ENCODE measurements at regions not wholly inside any gene's neighbourhood (a gene's known extent, or its start where the extent isn't known, plus 50 kb on each side); places are given as distances from the start of the nearest gene placed in this dataset.

DNA sequence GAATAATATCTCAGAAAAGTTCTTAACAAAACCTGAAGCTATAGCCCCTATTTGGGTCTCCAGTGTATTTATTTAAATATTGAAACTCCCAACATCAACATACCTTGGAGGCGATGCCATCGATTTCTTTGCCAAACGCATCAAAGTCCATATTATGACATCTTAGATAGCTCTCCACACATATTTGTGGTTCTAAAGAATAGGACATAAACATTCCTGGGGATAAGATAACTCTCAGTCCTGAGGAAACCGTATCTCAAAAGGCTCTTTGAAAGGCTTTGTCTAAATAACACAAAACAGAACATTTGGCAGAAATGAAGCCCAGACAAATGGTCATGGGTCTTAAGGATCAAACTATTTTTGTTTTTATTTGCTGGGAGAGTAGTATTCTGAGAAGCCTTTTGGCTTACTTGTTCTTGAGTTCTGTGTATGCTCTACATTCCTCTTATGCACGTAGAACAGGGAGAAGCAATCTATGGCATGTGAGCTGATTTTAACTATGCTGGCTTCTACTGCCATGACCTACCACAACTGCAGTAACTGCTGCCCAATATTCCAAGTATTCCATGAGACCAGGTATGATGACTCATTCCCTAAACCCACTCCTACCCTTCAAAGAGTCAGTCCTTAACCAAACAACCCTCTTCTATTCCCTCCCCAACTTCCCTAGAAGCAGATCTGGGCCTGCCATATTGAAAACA lies 279.0 kb upstream of the ZFHX3 start:
- no peak for DNase-seq

- no peak for DNase-seq
Observed at GRCh38 chr16:73326221-73326620, 278.3 kb upstream of the ZFHX3 start.

GRCh38 chr16:73323880-73324279 lies 276.0 kb upstream of the ZFHX3 start:
- DNase-seq: no peak

GRCh38 chr16:73322856-73323255 lies 274.9 kb upstream of the ZFHX3 start:
- DNase-seq: no peak

GRCh38 chr16:73321853-73322252 lies 273.9 kb upstream of the ZFHX3 start:
- no peak for DNase-seq

DNA sequence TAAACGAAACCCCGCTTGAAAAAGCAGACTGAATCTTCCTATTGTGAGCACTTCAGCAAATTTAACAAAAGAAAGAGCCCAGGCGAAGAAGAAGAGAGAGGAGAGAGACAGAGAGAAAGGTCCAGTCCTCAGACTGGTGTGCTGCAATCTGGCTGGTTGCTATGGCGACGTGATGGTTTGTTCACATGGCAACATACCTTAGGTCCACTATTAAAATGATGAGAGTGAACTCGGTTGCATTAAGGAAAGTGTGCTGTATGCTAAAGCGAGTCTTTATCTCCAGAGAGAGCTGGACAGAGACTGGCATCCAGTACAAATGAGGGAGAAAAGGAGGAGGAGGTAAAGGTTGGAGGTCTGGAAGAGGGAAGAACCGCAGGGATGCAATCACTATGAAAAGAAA lies 271.8 kb upstream of the ZFHX3 start:
- DNase-seq: no peak

- no peak for DNase-seq
Observed at GRCh38 chr16:73319261-73319660, 271.3 kb upstream of the ZFHX3 start.

DNA sequence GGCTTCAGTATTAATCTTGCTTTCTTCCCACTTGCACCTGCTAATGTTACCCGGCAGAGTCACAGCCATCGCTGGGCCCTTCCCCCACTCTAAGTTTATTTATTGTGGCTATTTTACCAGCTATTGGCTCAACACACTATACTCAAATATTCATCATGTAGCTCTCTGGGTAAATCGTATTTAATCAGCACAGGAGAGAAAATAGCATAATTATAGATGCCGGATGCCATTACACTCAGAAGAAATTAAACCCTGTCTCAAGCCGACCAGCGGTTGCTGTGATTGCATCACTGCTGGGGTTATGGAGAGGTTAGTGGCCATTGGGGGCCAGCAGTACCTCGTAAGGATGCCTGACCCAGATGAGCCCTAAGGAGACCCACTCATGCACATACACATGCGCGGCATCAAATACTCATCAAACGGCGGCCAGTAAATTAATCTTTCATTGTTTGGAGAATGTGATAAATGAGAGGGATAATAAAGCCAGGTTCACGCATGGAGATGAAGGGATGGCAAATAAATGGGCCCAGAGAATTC lies 269.5 kb upstream of the ZFHX3 start:
- no peak for DNase-seq

DNA sequence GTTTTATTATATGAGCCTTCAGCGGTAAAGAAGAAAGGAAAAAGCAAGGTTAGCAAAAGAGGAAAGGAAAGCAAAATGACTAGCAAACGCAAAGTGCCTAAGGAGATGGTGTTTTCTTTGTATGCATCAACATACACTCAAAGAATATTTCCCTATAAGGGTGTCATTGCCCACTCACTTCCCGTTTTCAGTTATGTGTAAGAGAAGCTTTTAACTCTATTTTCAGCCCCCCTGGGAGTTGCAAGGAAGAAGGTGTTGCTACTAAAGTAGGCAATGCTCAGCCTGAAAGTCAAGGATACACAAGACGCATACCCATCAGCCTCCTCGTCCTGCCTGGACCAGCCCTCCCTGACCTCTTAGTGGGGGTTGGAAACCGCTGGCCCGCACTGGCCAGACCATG lies 267.7 kb upstream of the ZFHX3 start:
- no peak for DNase-seq

DNA sequence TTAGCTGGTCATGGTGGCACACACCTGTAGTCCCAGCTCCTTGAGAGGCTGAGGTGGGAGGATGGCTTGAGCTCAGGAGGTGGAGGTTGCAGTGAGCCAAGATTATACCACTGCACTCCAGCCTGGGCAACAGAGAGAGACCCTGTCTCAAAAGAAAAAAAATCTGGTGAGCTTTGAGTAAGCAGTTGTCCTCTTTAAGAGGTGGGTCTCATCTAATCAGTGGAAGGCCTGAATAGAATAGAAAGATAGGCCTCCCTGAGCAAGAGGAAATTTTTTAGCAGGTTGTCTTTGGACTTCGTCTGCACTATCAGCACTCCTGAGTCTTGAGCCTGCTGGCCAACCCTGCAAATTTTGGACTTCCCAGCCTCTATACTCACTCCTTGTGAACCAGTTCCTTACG lies 266.0 kb upstream of the ZFHX3 start:
- no peak for DNase-seq

- DNase-seq: no peak
Observed at GRCh38 chr16:73311857-73312723, 264.2 kb upstream of the ZFHX3 start.

DNA sequence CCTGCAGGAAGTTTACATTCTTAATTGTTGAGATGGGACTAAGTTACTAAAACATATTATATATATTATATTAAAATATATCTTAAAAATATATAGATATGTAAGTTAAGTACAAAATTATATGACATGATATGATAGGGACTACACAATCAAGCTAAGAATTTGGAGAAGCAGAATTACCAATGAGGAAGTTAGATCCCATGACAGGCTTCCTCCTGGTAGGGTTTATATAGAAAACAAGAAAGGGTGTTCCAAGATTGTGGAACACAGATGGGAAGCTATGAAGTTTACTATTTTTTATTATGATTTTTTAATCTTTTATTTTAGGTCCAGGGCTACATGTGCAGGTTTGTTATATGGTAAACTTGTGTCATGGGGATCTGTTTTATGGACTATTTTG lies 260.8 kb upstream of the ZFHX3 start:
- no peak for DNase-seq

GRCh38 chr16:73306901-73307413 lies 259.0 kb upstream of the ZFHX3 start:
- no peak for DNase-seq

DNA sequence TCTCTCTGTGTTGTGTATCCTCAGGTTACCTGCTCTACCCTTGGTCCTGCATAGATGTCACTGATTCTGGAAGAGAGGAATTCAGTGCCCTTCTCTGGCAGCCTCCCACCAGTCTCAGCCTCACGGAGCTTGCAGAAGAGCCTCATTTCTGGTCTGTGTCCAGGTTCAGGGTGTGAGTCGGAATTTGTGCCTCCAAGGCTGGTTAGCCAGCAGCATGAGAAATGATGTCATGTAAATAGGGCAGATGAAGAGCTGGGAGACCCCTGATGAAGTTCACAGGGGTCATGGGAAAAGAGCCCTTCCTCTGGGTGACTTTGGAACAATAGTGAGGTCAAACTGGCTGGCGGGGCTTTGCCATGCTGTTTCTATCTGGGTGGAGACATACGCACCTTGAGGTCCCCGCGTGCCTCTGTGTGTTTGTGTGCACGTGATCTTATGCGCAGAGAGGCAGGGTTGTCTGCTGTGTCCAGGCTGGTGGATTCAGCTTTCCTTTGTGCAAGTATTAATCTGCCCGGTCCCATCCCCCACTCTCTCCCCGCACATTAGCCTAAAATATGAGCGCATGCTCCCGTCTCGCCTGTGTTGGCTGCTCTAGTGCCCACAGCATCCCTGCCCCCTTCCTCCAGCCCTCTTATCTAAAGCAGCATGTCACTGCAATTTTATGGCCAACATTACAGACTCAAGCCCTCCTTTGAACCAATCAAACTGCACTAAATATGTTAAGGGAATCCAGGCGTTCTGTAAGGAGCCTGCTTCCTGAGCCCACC lies 256.3 kb upstream of the ZFHX3 start:
- DNase-seq: no peak

DNA sequence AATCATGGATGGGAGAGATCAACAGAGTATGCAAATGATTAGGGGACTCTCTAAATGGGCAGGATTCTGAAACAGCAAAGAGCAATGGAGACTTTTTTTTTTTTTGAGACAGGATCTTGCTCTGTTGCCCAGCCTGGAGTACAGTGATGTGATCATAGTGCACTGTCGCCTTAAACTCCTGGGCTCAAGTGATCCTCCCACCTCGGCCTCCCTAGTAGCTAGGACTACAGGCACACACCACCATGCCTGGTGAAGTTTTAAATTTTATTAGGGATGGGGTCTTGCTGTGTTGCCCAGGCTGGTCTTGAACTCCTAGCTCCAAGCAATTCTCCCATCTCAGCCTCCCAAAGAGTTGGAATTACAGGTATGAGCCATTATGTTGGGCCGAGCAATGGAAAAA lies 255.0 kb upstream of the ZFHX3 start:
- no peak for DNase-seq

GRCh38 chr16:73301984-73302383 lies 254.1 kb upstream of the ZFHX3 start:
- DNase-seq: no peak

GRCh38 chr16:73299346-73299745 lies 251.4 kb upstream of the ZFHX3 start:
- no peak for DNase-seq

- DNase-seq: no peak
Observed at GRCh38 chr16:73298562-73298961, 250.6 kb upstream of the ZFHX3 start.

DNA sequence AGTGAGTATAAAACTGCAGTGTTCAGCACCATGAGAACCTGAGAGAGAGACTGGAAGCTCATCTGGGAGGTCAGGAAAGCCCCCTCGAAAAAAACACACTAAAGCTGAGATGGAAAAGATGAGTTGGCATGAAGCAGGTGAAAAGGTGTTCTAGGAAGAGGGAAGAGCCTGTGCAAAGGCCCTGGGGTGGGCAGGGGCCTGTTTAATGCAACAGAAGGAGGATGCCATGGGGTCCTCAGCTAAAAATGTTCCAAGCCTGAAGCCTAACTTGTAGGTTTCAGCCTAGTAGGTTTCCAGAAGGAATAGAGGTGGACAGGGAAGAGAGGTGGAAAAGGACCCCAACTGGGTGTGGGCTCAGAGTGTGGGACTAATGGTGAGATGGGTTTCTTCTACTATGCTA lies 242.3 kb upstream of the ZFHX3 start:
- no peak for DNase-seq

DNA sequence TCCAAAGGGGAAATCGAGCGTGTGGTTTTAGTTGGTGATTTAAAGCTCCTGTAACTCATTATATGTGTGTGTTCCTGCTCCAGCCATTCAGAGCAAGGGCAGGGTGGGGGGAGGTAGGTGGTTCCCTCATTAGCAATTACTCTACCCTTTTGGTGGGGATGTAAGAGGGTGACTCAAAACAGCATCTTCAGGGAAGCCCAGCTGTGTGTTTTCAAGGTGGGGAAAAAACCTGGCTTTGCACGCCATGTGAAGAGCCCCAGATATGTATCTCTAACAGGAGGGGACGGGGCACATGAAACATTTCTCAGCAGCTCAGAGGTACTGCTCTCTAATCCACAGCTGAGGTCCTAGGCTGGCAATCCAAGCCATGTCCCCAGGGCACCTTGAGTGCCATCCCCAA lies 241.3 kb upstream of the ZFHX3 start:
- DNase-seq: no peak

- DNase-seq: no peak
Observed at GRCh38 chr16:73288520-73288919, 240.6 kb upstream of the ZFHX3 start.

DNA sequence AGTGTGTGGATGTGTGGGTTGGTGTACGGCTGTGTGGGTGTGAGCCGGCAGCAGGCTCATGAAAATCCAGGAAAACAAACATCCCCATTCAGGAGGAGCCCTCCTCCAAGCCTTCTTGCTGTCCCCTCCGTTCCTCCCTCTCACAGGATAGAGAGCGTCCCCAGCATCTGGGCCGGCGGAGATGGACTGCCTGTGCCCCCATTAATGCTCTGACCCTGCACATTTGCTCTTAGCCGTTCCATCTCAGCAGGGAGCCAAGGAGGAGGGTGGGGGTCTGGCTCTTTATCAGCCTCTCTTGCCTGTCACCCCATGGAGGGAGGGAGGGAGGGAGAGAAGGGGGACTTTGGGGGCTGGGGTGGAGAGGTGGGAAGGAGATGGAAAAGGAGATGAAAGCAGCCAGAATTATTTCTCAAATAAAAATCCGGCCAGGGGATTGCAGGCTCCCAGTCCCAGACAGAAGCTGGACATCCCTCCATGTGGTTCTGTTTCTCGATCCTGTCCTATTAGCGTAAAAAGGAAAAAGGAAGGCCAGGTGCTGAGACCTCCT lies 240.0 kb upstream of the ZFHX3 start:
- no peak for DNase-seq
